Parathyroid adenoma (tissue), 2 donors: ENCODE measurements at regions not wholly inside any gene's neighbourhood (a gene's known extent, or its start where the extent isn't known, plus 50 kb on each side); places are given as distances from the start of the nearest gene placed in this dataset.

Source experiments
- H2AFZ ChIP-seq: fragments of 300-600 bp; sonication (generic); one replicate; pipeline ENCODE4 v1.7.0; 2017; ENCODE audit warnings: antibody characterized with exemption, mild to moderate bottlenecking
- H3K27ac ChIP-seq: fragments of 300-600 bp; sonication (generic); one replicate; pipeline ENCODE4 v1.7.0; 2017
- H3K27me3 ChIP-seq: fragments of 300-600 bp; sonication (generic); one replicate; pipeline ENCODE4 v1.7.0; 2017; ENCODE audit warnings: low read length; ENCODE audit not compliant: control insufficient read depth, insufficient read depth
- H3K36me3 ChIP-seq: fragments of 300-600 bp; sonication (generic); one replicate; pipeline ENCODE4 v1.7.0; 2017; ENCODE audit warnings: low read length; ENCODE audit not compliant: control insufficient read depth, insufficient read depth
- H3K4me1 ChIP-seq: fragments of 300-600 bp; sonication (generic); one replicate; pipeline ENCODE4 v1.7.0; 2017; ENCODE audit warnings: control low read depth
- H3K4me2 ChIP-seq: fragments of 300-600 bp; sonication (generic); one replicate; pipeline ENCODE4 v1.7.0; 2017; ENCODE audit warnings: low read length
- H3K4me3 ChIP-seq: fragments of 300-600 bp; sonication (generic); one replicate; pipeline ENCODE4 v1.7.0; 2017; ENCODE audit warnings: low read depth, low read length
- H3K79me2 ChIP-seq: fragments of 300-600 bp; sonication (generic); one replicate; pipeline ENCODE4 v1.7.0; 2017; ENCODE audit warnings: control low read depth
- H3K9ac ChIP-seq: fragments of 300-600 bp; sonication (generic); one replicate; pipeline ENCODE4 v1.7.0; 2017; ENCODE audit warnings: mild to moderate bottlenecking
- H3K9me3 ChIP-seq: fragments of 300-600 bp; sonication (generic); one replicate; pipeline ENCODE4 v1.7.0; 2017; ENCODE audit warnings: low read length; ENCODE audit not compliant: control insufficient read depth
- TF ChIP-seq, protein P1 (sequence below): fragments of 300-600 bp; sonication (generic); IDR thresholded peaks from one replicate; pipeline ENCODE4 v1.7.0; 2017; ENCODE audit warnings: antibody characterized with exemption, mild to moderate bottlenecking
- donor health status: primary hyperparathyroidism.

DNA sequence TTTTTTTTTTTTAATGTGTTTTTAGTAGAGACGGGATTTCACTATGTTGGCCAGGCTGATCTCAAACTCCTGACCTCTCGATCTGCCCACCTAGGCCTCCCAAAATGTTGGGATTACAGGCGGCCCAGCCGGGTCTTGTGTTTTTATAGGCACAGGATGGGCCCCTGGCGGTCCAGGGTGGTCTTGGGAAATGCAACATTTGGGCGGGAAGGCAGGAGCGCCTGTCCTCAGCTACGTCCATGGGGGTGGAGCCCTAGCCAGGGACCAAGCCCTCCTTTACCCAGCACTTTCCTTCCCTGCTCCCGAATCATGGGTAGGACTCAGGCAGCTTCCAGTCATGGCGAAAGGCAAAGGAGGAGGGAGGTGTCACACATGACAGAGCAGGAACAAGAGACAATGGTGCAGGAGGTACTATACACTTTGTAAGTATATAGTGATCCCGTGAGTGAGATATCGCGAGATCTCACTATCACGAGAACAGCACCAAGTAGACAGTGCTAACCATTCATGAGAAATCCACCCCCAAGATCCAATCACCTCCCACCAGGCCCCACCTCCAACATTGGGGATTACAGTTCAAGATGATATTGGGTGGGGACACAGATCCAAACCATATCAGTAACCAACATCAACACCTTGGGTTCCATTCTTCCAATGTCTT lies 226.7 kb upstream of the WSCD1 start:
- Histone ChIP-seq H3K27ac (no peak overlapping the region), H3K79me2 (no peaks in the 10 kb centered on the region), H3K9ac (no peak overlapping the region), H2AFZ (no peak overlapping the region), H3K9me3 (no peaks in the 10 kb centered on the region), H3K36me3 (no peaks in the 10 kb centered on the region), H3K27me3 (no peaks in the 10 kb centered on the region), H3K4me3 (no peak overlapping the region), H3K4me2 (no peak overlapping the region), H3K4me1 (no peaks in the 10 kb centered on the region)
- TF ChIP-seq, protein P1, sequence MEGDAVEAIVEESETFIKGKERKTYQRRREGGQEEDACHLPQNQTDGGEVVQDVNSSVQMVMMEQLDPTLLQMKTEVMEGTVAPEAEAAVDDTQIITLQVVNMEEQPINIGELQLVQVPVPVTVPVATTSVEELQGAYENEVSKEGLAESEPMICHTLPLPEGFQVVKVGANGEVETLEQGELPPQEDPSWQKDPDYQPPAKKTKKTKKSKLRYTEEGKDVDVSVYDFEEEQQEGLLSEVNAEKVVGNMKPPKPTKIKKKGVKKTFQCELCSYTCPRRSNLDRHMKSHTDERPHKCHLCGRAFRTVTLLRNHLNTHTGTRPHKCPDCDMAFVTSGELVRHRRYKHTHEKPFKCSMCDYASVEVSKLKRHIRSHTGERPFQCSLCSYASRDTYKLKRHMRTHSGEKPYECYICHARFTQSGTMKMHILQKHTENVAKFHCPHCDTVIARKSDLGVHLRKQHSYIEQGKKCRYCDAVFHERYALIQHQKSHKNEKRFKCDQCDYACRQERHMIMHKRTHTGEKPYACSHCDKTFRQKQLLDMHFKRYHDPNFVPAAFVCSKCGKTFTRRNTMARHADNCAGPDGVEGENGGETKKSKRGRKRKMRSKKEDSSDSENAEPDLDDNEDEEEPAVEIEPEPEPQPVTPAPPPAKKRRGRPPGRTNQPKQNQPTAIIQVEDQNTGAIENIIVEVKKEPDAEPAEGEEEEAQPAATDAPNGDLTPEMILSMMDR: no peak

DNA sequence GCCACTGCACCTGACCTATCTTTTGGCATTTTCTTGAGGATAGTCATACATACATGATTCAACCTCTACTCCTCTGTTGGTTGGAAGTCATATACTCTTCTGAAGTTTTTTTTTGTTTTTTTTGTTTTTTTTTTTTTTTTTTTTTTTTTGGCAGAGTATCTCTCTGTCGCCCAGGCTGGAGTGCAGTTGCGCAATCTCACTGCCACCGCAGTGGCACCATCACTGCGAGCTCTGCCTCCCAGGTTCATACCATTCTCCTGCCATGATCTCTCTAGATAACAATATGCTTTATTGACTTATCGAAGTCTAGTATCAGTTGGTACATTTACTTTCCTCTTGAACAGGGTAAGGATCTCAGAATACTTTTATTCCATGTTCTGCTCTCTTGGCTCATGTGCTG lies 224.2 kb upstream of the WSCD1 start:
- no peaks in the 10 kb centered on the region for H3K79me2 ChIP-seq
- no peak overlapping the region for H3K4me3 ChIP-seq
- H3K9ac ChIP-seq: no peak overlapping the region
- H3K4me1 ChIP-seq: no peaks in the 10 kb centered on the region
- H3K9me3 ChIP-seq: no peaks in the 10 kb centered on the region
- TF ChIP-seq, protein P1: no peak
- H3K27me3 ChIP-seq: no peaks in the 10 kb centered on the region
- H3K36me3 ChIP-seq: no peaks in the 10 kb centered on the region
- H3K27ac ChIP-seq: no peak overlapping the region
- H2AFZ ChIP-seq: no peak overlapping the region
- H3K4me2 ChIP-seq: no peak overlapping the region

GRCh38 chr17:5854871-5855554 lies 215.2 kb upstream of the WSCD1 start:
- TF ChIP-seq, protein P1: no peak
- H3K9me3 ChIP-seq: no peaks in the 10 kb centered on the region
- H3K27me3 ChIP-seq: no peaks in the 10 kb centered on the region
- no peaks in the 10 kb centered on the region for H3K4me1 ChIP-seq
- no peaks in the 10 kb centered on the region for H3K36me3 ChIP-seq
- no peak overlapping the region for H3K27ac ChIP-seq
- no peaks in the 10 kb centered on the region for H3K79me2 ChIP-seq
- no peak overlapping the region for H3K9ac ChIP-seq
- no peak overlapping the region for H3K4me2 ChIP-seq
- no peak overlapping the region for H2AFZ ChIP-seq
- H3K4me3 ChIP-seq: no peak overlapping the region

DNA sequence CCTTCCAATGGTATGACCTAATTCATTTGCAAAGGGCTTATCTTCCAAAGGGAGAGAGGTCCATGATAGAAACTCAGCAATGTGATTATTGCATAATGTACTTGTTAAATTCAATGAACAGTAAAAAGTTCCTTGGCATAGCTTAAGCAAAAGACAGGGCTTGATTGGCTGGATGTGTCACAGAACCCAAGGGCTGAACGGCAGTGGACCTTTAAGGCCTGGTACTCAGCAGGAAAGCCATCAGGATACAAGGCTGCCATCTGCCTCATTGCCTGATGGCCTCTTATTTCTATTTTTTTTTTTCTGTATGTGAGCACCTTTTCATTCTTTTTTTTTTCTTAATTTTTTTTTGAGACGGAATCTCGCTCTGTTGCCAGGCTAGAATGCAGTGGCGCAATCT lies 208.9 kb upstream of the WSCD1 start:
- TF ChIP-seq, protein P1: no peak
- no peak overlapping the region for H3K4me2 ChIP-seq
- no peak overlapping the region for H3K27ac ChIP-seq
- no peak overlapping the region for H3K9ac ChIP-seq
- H3K79me2 ChIP-seq: no peaks in the 10 kb centered on the region
- H3K9me3 ChIP-seq: no peaks in the 10 kb centered on the region
- H3K4me3 ChIP-seq: no peak overlapping the region
- H3K36me3 ChIP-seq: no peaks in the 10 kb centered on the region
- no peaks in the 10 kb centered on the region for H3K27me3 ChIP-seq
- no peak overlapping the region for H2AFZ ChIP-seq
- H3K4me1 ChIP-seq: no peaks in the 10 kb centered on the region

GRCh38 chr17:5861854-5862253 lies 208.3 kb upstream of the WSCD1 start:
- Histone ChIP-seq H3K27ac (no peak overlapping the region), H2AFZ (no peak overlapping the region), H3K4me3 (no peak overlapping the region), H3K4me1 (no peaks in the 10 kb centered on the region), H3K4me2 (no peak overlapping the region), H3K79me2 (no peaks in the 10 kb centered on the region), H3K27me3 (no peaks in the 10 kb centered on the region), H3K9ac (no peak overlapping the region), H3K36me3 (no peaks in the 10 kb centered on the region), H3K9me3 (no peaks in the 10 kb centered on the region)
- TF ChIP-seq, protein P1: no peak
